Calu3 (cell line): ENCODE measurements at regions not wholly inside any gene's neighbourhood (a gene's known extent, or its start where the extent isn't known, plus 50 kb on each side); places are given as distances from the start of the nearest gene placed in this dataset.
"Not testable (repeated sequence)": the region's sequence is repeated elsewhere in the genome, so short reads cannot be mapped to it uniquely, and the experiment has no call there.

Source experiments
- BruUV-seq: library from RNA; stranded (reverse); fragments of 400-500 nt; replicated peaks from 2 replicates; lab custom pipeline; 2021; lab: Mats Ljungman, UMichigan
- CTCF ChIA-PET: fragments of 300-600 bp; sonication (Branson Sonifier 250); formaldehyde crosslinking; loops from one replicate; lab custom pipeline; 2022; ENCODE audit warnings: antibody characterized with exemption; lab: Charles Lee
- DNase-seq: peaks from one replicate; pipeline ENCODE4 v3.0.0; 2022
- H3K27ac Mint-ChIP-seq: one replicate; pipeline ENCODE4 v1.8.0; 2022; ENCODE audit warnings: mixed read lengths; ENCODE audit not compliant: unreplicated experiment
- H3K27me3 Mint-ChIP-seq: one replicate; pipeline ENCODE4 v1.8.0; 2022; ENCODE audit warnings: mixed read lengths; ENCODE audit not compliant: unreplicated experiment
- H3K36me3 Mint-ChIP-seq: one replicate; pipeline ENCODE4 v1.8.0; 2022; ENCODE audit warnings: mild to moderate bottlenecking, moderate library complexity, mixed read lengths; ENCODE audit not compliant: insufficient read depth, unreplicated experiment
- H3K4me1 Mint-ChIP-seq: one replicate; pipeline ENCODE4 v1.8.0; 2022; ENCODE audit warnings: mild to moderate bottlenecking, low read depth, mixed read lengths; ENCODE audit not compliant: unreplicated experiment
- H3K4me3 Mint-ChIP-seq: one replicate; pipeline ENCODE4 v1.8.0; 2022; ENCODE audit warnings: mild to moderate bottlenecking, low read depth, moderate library complexity, mixed read lengths; ENCODE audit not compliant: unreplicated experiment
- H3K9me3 Mint-ChIP-seq: one replicate; pipeline ENCODE4 v1.8.0; 2022; ENCODE audit warnings: low read depth, mixed read lengths; ENCODE audit not compliant: unreplicated experiment
- CTCF ChIP-seq: fragments of 200-600 bp; IDR thresholded peaks from one replicate; pipeline ENCODE4 v1.8.0; 2022; ENCODE audit warnings: antibody characterized with exemption; ENCODE audit not compliant: unreplicated experiment
- intact Hi-C: fragments of 100-400 bp; cut with micrococcal nuclease; formaldehyde crosslinking; loops from one replicate; pipeline ENCODE4 v1.10.0; 2022; ENCODE audit not compliant: unreplicated experiment

DNA sequence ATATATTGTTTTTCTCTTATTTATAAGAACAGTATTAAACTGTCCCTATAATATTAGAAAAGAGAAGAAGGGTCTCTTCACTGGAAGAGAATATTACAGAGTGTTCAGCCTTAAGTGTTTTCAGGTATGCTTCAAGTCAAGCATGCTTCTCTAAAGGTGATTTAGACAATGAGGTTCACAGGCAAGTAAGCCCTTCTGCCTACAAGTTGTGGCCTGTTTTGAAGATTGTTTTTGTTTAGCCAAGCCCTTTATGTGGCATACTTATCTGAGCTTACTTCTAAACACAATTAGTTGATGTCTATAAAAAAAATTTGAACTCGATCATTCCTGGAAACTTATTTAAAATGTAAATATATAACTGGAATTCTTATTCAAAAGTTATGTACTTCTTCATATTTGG, 343.8 kb upstream of the CDH18 start:
- no peak for DNase-seq
- intact Hi-C loops: no loop called here
- no peak overlapping the region for H3K27ac Mint-ChIP-seq
- no peaks in the 10 kb centered on the region for H3K36me3 Mint-ChIP-seq
- CTCF ChIA-PET: no interaction called here
- no peak for TF ChIP-seq CTCF
- BruUV-seq: no TSS peak
- H3K4me3 Mint-ChIP-seq: no peak overlapping the region
- H3K4me1 Mint-ChIP-seq: no peaks in the 10 kb centered on the region
- no peaks in the 10 kb centered on the region for H3K27me3 Mint-ChIP-seq
- H3K9me3 Mint-ChIP-seq: peaks cover 3% of the 10 kb centered on the region

- DNase-seq: no peak
- Mint-ChIP-seq H3K27me3 (no peaks in the 10 kb centered on the region), H3K36me3 (no peaks in the 10 kb centered on the region), H3K27ac (no peak overlapping the region), H3K4me3 (no peak overlapping the region), H3K4me1 (no peaks in the 10 kb centered on the region), H3K9me3 (no peaks in the 10 kb centered on the region)
- BruUV-seq: no TSS peak
- CTCF ChIA-PET: no interaction called here
- intact Hi-C loops: no loop called here
- no peak for TF ChIP-seq CTCF
Observed at GRCh38 chr5:20323323-20323722, 335.3 kb upstream of the CDH18 start.

GRCh38 chr5:20307391-20307790, 319.4 kb upstream of the CDH18 start:
- Mint-ChIP-seq H3K4me3 (no peak overlapping the region), H3K27me3 (no peaks in the 10 kb centered on the region), H3K27ac (no peak overlapping the region), H3K4me1 (no peaks in the 10 kb centered on the region), H3K36me3 (no peaks in the 10 kb centered on the region), H3K9me3 (no peaks in the 10 kb centered on the region)
- DNase-seq: no peak
- intact Hi-C loops: no loop called here
- CTCF ChIA-PET: no interaction called here
- no TSS peak for BruUV-seq
- TF ChIP-seq CTCF: no peak

- Mint-ChIP-seq H3K27ac (no peak overlapping the region), H3K4me3 (no peak overlapping the region), H3K27me3 (no peaks in the 10 kb centered on the region), H3K9me3 (no peaks in the 10 kb centered on the region), H3K36me3 (no peaks in the 10 kb centered on the region), H3K4me1 (no peaks in the 10 kb centered on the region)
- intact Hi-C loops: no loop called here
- BruUV-seq: no TSS peak
- DNase-seq: no peak
- TF ChIP-seq CTCF: no peak
- CTCF ChIA-PET: no interaction called here
Observed at GRCh38 chr5:20305463-20305862, 317.5 kb upstream of the CDH18 start.

GRCh38 chr5:20304570-20304969, 316.6 kb upstream of the CDH18 start:
- H3K27me3 Mint-ChIP-seq, intact Hi-C loops, BruUV-seq, H3K27ac Mint-ChIP-seq, H3K36me3 Mint-ChIP-seq, DNase-seq, H3K9me3 Mint-ChIP-seq, H3K4me1 Mint-ChIP-seq, H3K4me3 Mint-ChIP-seq, CTCF ChIA-PET: not testable (repeated sequence)
